ENCODE measurements at regions not wholly inside any gene's neighbourhood (a gene's known extent, or its start where the extent isn't known, plus 50 kb on each side); places are given as distances from the start of the nearest gene placed in this dataset.

DNA sequence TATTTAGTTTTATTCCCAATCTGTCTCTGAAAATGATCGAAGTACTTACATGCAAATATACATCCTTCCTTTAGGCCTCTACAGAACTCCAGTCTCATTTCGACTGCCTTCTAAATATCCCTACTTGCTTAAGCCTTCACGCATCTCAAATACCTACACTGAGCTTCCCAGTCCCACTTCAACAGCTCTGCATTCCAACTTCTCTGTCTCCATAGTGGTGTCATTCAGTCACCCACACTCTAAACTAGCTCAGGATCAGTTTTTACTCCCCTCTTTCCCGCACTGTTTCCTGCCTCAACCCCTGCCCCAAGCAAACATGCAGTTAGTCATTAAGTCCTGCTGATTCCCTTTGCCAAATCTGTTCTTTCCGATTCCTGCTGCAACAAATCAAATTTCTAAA is 91.8 kb upstream of the PREP start:
- TF ChIP-seq, protein P1, sequence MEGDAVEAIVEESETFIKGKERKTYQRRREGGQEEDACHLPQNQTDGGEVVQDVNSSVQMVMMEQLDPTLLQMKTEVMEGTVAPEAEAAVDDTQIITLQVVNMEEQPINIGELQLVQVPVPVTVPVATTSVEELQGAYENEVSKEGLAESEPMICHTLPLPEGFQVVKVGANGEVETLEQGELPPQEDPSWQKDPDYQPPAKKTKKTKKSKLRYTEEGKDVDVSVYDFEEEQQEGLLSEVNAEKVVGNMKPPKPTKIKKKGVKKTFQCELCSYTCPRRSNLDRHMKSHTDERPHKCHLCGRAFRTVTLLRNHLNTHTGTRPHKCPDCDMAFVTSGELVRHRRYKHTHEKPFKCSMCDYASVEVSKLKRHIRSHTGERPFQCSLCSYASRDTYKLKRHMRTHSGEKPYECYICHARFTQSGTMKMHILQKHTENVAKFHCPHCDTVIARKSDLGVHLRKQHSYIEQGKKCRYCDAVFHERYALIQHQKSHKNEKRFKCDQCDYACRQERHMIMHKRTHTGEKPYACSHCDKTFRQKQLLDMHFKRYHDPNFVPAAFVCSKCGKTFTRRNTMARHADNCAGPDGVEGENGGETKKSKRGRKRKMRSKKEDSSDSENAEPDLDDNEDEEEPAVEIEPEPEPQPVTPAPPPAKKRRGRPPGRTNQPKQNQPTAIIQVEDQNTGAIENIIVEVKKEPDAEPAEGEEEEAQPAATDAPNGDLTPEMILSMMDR (IDR thresholded peaks at IDR 0.05) = no peak
- TF ChIP-seq POLR2A (IDR thresholded peaks at IDR 0.05) = no peak

Data from testis (tissue), 2 donors.